Mammary epithelial cell (primary cell): ENCODE measurements at regions not wholly inside any gene's neighbourhood (a gene's known extent, or its start where the extent isn't known, plus 50 kb on each side); places are given as distances from the start of the nearest gene placed in this dataset.

Experiments used
- EZH2 ChIP-seq: IDR thresholded peaks from 2 replicates; pipeline ENCODE4 v1.6.1; 2012; ENCODE audit warnings: low read length, inconsistent platforms, borderline replicate concordance
- TF ChIP-seq, protein P1 (sequence below), 2 donors: IDR thresholded peaks in 1 of 2; conservative IDR thresholded peaks in 1 of 2; 2 replicates each; pipeline ENCODE4 v1.5.1; 2011 to 2012; ENCODE audit warnings: inconsistent platforms in 2 of 2, low read length in 2 of 2, mild to moderate bottlenecking in 2 of 2, control low read depth in 1 of 2, low read depth in 1 of 2; ENCODE audit not compliant: insufficient read depth in 1 of 2; ENCODE audit errors: extremely low read depth in 1 of 2

DNA sequence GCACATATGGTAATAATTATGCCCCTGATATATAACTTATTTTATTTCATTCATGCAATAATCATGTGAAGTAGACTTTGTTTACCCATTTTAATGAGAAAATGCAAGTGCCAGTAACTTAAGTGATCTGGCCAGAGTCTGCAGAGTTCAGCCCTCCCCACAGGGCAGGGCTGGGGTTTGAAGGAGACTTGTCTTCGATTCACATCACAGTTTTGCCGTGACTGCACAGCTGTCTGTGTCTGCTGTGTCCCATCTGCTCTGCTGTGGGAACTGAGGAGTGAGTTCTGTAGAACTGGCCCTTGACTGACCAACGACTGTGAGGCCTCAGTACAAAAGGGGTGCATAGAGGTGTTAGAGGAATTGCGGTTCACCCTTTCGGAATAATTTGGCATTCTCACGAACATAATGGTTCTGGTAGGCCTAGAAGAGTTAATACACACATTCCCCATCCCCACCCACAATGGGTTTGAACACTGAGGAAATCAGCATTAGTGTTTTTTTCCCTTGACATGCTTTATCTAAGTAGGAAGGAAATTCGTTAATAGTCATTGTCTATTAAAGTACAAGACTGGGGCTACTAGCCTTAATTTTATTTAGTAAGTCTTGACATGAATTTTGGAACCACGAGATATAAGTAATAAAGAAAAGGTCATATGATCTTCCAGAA lies 113.6 kb upstream of the MON1B start:
- TF ChIP-seq, protein P1, sequence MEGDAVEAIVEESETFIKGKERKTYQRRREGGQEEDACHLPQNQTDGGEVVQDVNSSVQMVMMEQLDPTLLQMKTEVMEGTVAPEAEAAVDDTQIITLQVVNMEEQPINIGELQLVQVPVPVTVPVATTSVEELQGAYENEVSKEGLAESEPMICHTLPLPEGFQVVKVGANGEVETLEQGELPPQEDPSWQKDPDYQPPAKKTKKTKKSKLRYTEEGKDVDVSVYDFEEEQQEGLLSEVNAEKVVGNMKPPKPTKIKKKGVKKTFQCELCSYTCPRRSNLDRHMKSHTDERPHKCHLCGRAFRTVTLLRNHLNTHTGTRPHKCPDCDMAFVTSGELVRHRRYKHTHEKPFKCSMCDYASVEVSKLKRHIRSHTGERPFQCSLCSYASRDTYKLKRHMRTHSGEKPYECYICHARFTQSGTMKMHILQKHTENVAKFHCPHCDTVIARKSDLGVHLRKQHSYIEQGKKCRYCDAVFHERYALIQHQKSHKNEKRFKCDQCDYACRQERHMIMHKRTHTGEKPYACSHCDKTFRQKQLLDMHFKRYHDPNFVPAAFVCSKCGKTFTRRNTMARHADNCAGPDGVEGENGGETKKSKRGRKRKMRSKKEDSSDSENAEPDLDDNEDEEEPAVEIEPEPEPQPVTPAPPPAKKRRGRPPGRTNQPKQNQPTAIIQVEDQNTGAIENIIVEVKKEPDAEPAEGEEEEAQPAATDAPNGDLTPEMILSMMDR (conservative IDR thresholded peaks at IDR 0.05 in 1 of 2, IDR thresholded peaks at IDR 0.05 in 1 of 2; ENCODE audit: extremely low read depth in 1 of 2, insufficient read depth in 1 of 2, low read depth in 1 of 2, low read length in 2 of 2): no peak
- TF ChIP-seq EZH2: no peak
